CD14-positive monocyte (primary cell): ENCODE measurements at regions not wholly inside any gene's neighbourhood (a gene's known extent, or its start where the extent isn't known, plus 50 kb on each side); places are given as distances from the start of the nearest gene placed in this dataset.
A peak's percentile ranks its signal among the peaks of the same experiment; 100 is the strongest.
"Not testable (repeated sequence)": the region's sequence is repeated elsewhere in the genome, so short reads cannot be mapped to it uniquely, and the experiment has no call there.

Source experiments
- DNase-seq, 3 donors: peaks; one replicate each; pipeline ENCODE4 v3.0.0-alpha.2; 2011 to 2022
- H2AFZ ChIP-seq: 2 replicates; pipeline ENCODE4 v1.6.0; 2012; ENCODE audit warnings: mild to moderate bottlenecking, low read depth, low read length, inconsistent platforms; ENCODE audit not compliant: insufficient read depth, poor library complexity, severe bottlenecking
- H3K27ac ChIP-seq, 2 donors: 1 replicate in 1 of 2; 2 replicates in 1 of 2; pipeline ENCODE4 v1.5.1; 2012 to 2013; ENCODE audit warnings: low read length in 2 of 2, control low read depth in 1 of 2, inconsistent platforms in 1 of 2, low read depth in 1 of 2, mild to moderate bottlenecking in 1 of 2
- H3K27me3 ChIP-seq, 2 donors: one replicate each; pipeline versions ENCODE4 v1.6.0 to v1.6.1; 2011 to 2013; ENCODE audit warnings: low read length in 2 of 2; ENCODE audit not compliant: control insufficient read depth in 2 of 2, insufficient read depth in 2 of 2
- H3K36me3 ChIP-seq, 2 donors: replicated peaks in 1 of 2; 1 replicate in 1 of 2; 2 replicates in 1 of 2; pipeline versions ENCODE4 v1.5.1 to v1.6.1; 2012 to 2013; ENCODE audit warnings: low read length in 2 of 2, control low read depth in 1 of 2, inconsistent platforms in 1 of 2, mild to moderate bottlenecking in 1 of 2; ENCODE audit not compliant: insufficient read depth in 2 of 2, control insufficient read depth in 1 of 2
- H3K4me1 ChIP-seq, 2 donors: 1 replicate in 1 of 2; 2 replicates in 1 of 2; pipeline versions ENCODE4 v1.5.1 to v1.6.1; 2012 to 2013; ENCODE audit warnings: low read length in 2 of 2, control low read depth in 1 of 2, inconsistent platforms in 1 of 2, mild to moderate bottlenecking in 1 of 2, moderate library complexity in 1 of 2; ENCODE audit not compliant: insufficient read depth in 2 of 2, control insufficient read depth in 1 of 2
- H3K4me2 ChIP-seq: replicated peaks from 2 replicates; pipeline ENCODE3; 2012; ENCODE audit warnings: low read length, moderate library complexity, mild to moderate bottlenecking; ENCODE audit not compliant: poor library complexity, severe bottlenecking; ENCODE audit errors: extremely low read depth
- H3K4me3 ChIP-seq, 3 experiments: fragments of 200-600 bp in 1 of 3; sonication (generic) in 1 of 3; replicated peaks in 1 of 3; 1 replicate in 2 of 3; 2 replicates in 1 of 3; pipeline ENCODE4 v1.5.1; 2011 to 2013; ENCODE audit warnings: low read length in 3 of 3, mild to moderate bottlenecking in 3 of 3, control low read depth in 2 of 3, low read depth in 2 of 3, inconsistent platforms in 1 of 3, moderate library complexity in 1 of 3
- H3K79me2 ChIP-seq: 2 replicates; pipeline ENCODE4 v1.6.0; 2012; ENCODE audit warnings: mild to moderate bottlenecking, control low read depth, inconsistent platforms, low read length, moderate library complexity; ENCODE audit not compliant: insufficient read depth
- H3K9ac ChIP-seq: 2 replicates; pipeline ENCODE4 v1.6.0; 2017; ENCODE audit warnings: low read length, mild to moderate bottlenecking; ENCODE audit not compliant: insufficient read depth, poor library complexity, severe bottlenecking
- H3K9me3 ChIP-seq, 2 donors: replicated peaks in 1 of 2; 1 replicate in 1 of 2; 2 replicates in 1 of 2; pipeline versions ENCODE4 v1.5.1 to v1.6.1; 2012 to 2013; ENCODE audit warnings: low read length in 2 of 2, control low read depth in 1 of 2; ENCODE audit not compliant: control insufficient read depth in 1 of 2, insufficient read depth in 1 of 2
- H4K20me1 ChIP-seq: 2 replicates; pipeline ENCODE4 v1.6.0; 2012; ENCODE audit warnings: mild to moderate bottlenecking, low read length, control low read depth, moderate library complexity; ENCODE audit not compliant: insufficient read depth
- H3K27ac Mint-ChIP-seq, 7 donors: one replicate each; pipeline ENCODE4 v1.8.0; 2020; ENCODE audit warnings: mild to moderate bottlenecking in 7 of 7, mixed read lengths in 7 of 7, moderate library complexity in 6 of 7, inconsistent platforms in 2 of 7
- H3K27me3 Mint-ChIP-seq, 3 donors: one replicate each; pipeline ENCODE4 v1.8.0; 2021 to 2022; ENCODE audit warnings: low read depth in 3 of 3, mild to moderate bottlenecking in 3 of 3, mixed read lengths in 3 of 3, moderate library complexity in 3 of 3, inconsistent platforms in 1 of 3
- H3K36me3 Mint-ChIP-seq, 2 donors: one replicate each; pipeline ENCODE4 v1.8.0; 2020; ENCODE audit warnings: mixed read lengths in 2 of 2, inconsistent platforms in 1 of 2, mild to moderate bottlenecking in 1 of 2
- H3K4me1 Mint-ChIP-seq: one replicate; pipeline ENCODE4 v1.8.0; 2020; ENCODE audit warnings: mild to moderate bottlenecking, mixed read lengths
- H3K4me3 Mint-ChIP-seq, 2 donors: one replicate each; pipeline ENCODE4 v1.8.0; 2020; ENCODE audit warnings: mild to moderate bottlenecking in 2 of 2, mixed read lengths in 2 of 2, moderate library complexity in 1 of 2
- H3K9me3 Mint-ChIP-seq, 7 donors: one replicate each; pipeline ENCODE4 v1.8.0; 2020 to 2022; ENCODE audit warnings: mixed read lengths in 7 of 7, mild to moderate bottlenecking in 6 of 7, moderate library complexity in 6 of 7, inconsistent platforms in 2 of 7
- CTCF ChIP-seq: fragments of 200-600 bp; IDR thresholded peaks from one replicate; pipeline ENCODE4 v1.8.0; 2022; ENCODE audit warnings: antibody characterized with exemption, mild to moderate bottlenecking
- WGBS: methylation state at CpG from one replicate; pipeline ENCODE4 v1.1.5; 2013; ENCODE audit warnings: missing lambda C conversion rate; ENCODE audit not compliant: insufficient coverage; 5-methylcytosine and 5-hydroxymethylcytosine counted together
- intact Hi-C, 2 donors: fragments of 100-400 bp; cut with micrococcal nuclease; formaldehyde crosslinking; loops; one replicate each; pipeline versions ENCODE4 v1.15.0 to v1.15.1; 2023

GRCh38 chr17:13659051-13659450 lies 57.3 kb upstream of the HS3ST3A1 start:
- H3K4me1 Mint-ChIP-seq, H4K20me1 ChIP-seq, H3K27ac ChIP-seq, H3K4me1 ChIP-seq, DNase-seq, H3K9me3 Mint-ChIP-seq, H2AFZ ChIP-seq, H3K36me3 Mint-ChIP-seq, H3K4me3 Mint-ChIP-seq, H3K27me3 ChIP-seq, H3K9ac ChIP-seq, H3K27me3 Mint-ChIP-seq, H3K27ac Mint-ChIP-seq, H3K4me2 ChIP-seq, H3K79me2 ChIP-seq, H3K36me3 ChIP-seq, H3K4me3 ChIP-seq, intact Hi-C loops, H3K9me3 ChIP-seq: not testable (repeated sequence)
- WGBS: 80% methylated on average over 1 of the region's 3 CpGs

- peak overlapping the region in 1 of 2 donors; percentile 9 for H3K4me3 Mint-ChIP-seq
- Histone ChIP-seq H3K4me2 (no peak overlapping the region), H2AFZ (no peak overlapping the region), H3K79me2 (no peaks in the 10 kb centered on the region), H3K27me3 (no peaks in the 10 kb centered on the region), H3K36me3 (no peaks in the 10 kb centered on the region), H3K4me3 (no peak overlapping the region), H3K9me3 (peaks cover 24 to 27% of the 10 kb centered on the region in 2 donors), H4K20me1 (no peaks in the 10 kb centered on the region), H3K9ac (no peak overlapping the region), H3K4me1 (no peaks in the 10 kb centered on the region), H3K27ac (no peak overlapping the region)
- no peak for TF ChIP-seq CTCF
- peaks cover 12 to 32% (median 25%) of the 10 kb centered on the region in 7 donors for H3K9me3 Mint-ChIP-seq
- H3K27ac Mint-ChIP-seq: no peak overlapping the region
- 92% methylated on average over 12 of the region's 21 CpGs for WGBS
- intact Hi-C loops: no loop called here
- H3K36me3 Mint-ChIP-seq: no peaks in the 10 kb centered on the region
- peaks cover 0 to 3% (median 0%) of the 10 kb centered on the region in 3 donors for H3K27me3 Mint-ChIP-seq
- no peaks in the 10 kb centered on the region for H3K4me1 Mint-ChIP-seq
- DNase-seq: no peak
Measured at GRCh38 chr17:13665872-13666635, 64.3 kb upstream of the HS3ST3A1 start.
